ENCODE measurements at regions not wholly inside any gene's neighbourhood (a gene's known extent, or its start where the extent isn't known, plus 50 kb on each side); places are given as distances from the start of the nearest gene placed in this dataset.

DNA sequence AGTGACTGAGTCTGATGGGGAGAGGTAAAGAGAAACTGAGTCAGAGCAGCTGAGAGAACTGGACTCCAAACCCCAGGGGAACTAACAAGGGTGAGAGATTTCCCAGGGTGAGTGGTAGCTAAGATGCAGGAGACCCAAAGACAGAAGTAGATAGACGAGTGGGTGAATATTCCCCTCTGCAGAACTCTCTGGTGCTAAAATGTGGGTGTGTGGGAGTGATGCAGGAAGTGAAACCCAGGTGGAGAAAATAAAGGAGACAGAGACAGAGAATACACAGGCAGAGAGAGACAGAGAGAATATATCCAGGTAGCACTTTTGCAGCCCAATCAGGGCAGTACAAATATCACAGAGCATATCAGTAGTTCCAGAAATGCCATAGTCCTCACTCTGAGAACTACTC is 212.5 kb upstream of the ZIC3 start:
- no peak overlapping the region for H3K4me3 ChIP-seq (ENCODE audit: low read length)

DNA sequence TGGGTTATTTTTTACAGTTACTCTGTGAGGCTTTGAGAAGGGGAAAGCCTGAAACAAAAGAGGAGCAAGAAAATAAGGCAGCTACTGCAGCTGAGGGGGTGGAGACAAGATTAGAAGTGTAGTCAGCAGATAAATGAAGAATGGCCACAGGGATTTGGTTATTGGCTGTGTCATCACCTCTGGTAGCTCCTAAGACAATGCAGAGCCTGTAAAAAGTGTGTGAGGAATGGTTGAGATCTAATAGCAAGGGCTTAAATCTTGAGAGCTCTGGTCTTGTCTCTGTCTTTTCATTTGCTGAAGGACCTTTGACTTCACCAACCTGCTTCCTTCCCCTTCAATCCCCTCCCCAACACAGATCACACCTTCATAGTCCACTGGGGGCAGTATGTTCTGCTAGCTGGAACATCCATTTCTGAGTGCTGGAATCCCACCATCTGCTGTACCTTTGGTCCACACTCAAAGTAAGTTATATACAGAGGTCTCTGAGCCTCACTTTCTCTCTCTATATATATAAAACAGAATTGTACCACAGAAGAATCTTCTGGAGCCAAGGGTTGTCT is 213.7 kb upstream of the ZIC3 start:
- DNase-seq (ENCODE audit: low read depth) = no peak
- no peak overlapping the region for H3K4me3 ChIP-seq (ENCODE audit: low read length)
- TF ChIP-seq, protein P1, sequence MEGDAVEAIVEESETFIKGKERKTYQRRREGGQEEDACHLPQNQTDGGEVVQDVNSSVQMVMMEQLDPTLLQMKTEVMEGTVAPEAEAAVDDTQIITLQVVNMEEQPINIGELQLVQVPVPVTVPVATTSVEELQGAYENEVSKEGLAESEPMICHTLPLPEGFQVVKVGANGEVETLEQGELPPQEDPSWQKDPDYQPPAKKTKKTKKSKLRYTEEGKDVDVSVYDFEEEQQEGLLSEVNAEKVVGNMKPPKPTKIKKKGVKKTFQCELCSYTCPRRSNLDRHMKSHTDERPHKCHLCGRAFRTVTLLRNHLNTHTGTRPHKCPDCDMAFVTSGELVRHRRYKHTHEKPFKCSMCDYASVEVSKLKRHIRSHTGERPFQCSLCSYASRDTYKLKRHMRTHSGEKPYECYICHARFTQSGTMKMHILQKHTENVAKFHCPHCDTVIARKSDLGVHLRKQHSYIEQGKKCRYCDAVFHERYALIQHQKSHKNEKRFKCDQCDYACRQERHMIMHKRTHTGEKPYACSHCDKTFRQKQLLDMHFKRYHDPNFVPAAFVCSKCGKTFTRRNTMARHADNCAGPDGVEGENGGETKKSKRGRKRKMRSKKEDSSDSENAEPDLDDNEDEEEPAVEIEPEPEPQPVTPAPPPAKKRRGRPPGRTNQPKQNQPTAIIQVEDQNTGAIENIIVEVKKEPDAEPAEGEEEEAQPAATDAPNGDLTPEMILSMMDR (conservative IDR thresholded peaks at IDR 0.05; ENCODE audit: low read depth, low read length) = no peak

More for the DNA sequence above, 212.5 kb upstream of the ZIC3 start:
- TF ChIP-seq, protein P1 (conservative IDR thresholded peaks at IDR 0.05; ENCODE audit: low read depth, low read length) = no peak
- no peak for DNase-seq (ENCODE audit: low read depth)

DNA sequence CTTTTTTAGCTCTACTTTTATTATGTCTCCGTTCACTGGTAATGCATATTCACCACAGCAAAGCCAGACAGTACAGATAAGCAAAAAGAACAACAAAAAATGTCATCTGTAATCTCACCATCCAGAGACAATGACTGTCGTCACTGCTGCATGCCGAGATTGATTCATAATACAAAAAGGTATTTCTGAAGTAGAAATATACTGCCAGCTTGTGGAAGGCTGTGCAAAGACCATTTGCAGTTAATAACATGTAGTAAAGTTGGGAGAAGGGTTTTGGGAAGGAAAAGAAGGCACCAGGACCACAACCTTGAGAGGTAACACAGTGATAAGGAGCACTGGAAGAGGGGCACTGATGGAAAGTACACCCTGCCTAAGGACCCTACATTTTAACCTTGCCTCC is 223.0 kb upstream of the ZIC3 start:
- no peak for DNase-seq (ENCODE audit: low read depth)
- no peak overlapping the region for H3K4me3 ChIP-seq (ENCODE audit: low read length)
- TF ChIP-seq, protein P1 (conservative IDR thresholded peaks at IDR 0.05; ENCODE audit: low read depth, low read length) = no peak

DNA sequence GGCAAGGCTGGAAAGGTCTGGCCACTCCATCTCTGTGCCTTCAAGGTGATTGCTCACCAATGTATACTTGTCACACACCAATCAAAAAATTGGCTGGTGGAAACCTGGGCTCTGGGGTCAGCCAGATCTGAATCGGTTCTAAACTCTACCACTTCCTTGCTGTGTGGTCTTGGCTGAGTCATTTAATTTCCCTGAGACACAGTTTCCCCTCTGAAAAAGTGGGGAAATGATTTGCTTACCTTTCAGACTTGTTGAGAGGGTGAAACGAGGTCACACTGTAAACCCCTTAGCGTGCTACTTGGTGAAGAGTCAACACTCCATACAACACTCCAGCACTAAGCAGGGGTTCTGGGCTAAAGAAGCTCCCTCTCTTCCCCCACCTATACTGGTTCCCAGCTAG is 252.3 kb upstream of the ZIC3 start:
- TF ChIP-seq, protein P1 (conservative IDR thresholded peaks at IDR 0.05; ENCODE audit: low read depth, low read length) = no peak
- DNase-seq (ENCODE audit: low read depth) = no peak
- H3K4me3 ChIP-seq (ENCODE audit: low read length) = no peak overlapping the region

DNA sequence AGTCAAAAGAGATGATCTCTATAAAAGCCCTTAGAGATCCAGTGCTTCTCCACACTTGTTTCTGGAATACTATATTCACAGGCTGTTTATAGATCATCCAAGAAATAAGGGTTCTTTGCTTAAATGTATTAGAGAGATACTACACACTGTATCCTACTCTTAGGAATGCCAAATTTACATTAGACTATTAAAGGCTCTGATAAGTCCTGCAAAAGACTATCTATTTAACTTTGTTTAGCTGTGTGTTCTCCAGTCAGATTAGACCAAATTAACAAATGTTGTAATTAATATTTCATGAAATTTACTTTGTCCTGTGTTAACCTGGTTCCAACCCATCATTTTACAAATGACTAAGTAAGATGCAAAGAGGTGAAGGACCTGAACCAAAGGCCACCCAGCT is 260.5 kb upstream of the ZIC3 start:
- DNase-seq (ENCODE audit: low read depth) = no peak
- TF ChIP-seq, protein P1 (conservative IDR thresholded peaks at IDR 0.05; ENCODE audit: low read depth, low read length) = no peak

DNA sequence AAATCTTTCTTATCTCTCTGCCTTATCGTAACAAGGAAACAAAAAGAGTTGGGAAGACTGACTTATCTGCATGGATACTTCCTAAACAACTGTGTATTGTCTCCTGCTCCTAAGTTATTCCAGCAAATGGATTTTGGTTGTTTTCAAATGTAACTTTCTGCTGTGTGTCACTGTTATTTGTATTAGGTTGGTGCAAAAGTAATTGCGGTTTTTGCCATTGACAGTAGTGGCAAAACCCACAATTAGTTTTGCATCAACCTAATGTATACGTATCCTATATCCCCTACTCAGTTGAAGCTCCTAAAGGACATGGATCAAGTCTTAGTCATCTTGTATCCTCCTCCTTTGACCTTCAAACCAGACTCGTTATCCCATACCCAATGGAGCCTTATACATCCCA is 263.4 kb upstream of the GPR101 start:
- TF ChIP-seq, protein P1 (conservative IDR thresholded peaks at IDR 0.05; ENCODE audit: low read depth, low read length) = no peak
- DNase-seq (ENCODE audit: low read depth) = no peak
- H3K4me3 ChIP-seq (ENCODE audit: low read length) = no peak overlapping the region

More for the DNA sequence above, 260.5 kb upstream of the ZIC3 start:
- no peak overlapping the region for H3K4me3 ChIP-seq (ENCODE audit: low read length)

DNA sequence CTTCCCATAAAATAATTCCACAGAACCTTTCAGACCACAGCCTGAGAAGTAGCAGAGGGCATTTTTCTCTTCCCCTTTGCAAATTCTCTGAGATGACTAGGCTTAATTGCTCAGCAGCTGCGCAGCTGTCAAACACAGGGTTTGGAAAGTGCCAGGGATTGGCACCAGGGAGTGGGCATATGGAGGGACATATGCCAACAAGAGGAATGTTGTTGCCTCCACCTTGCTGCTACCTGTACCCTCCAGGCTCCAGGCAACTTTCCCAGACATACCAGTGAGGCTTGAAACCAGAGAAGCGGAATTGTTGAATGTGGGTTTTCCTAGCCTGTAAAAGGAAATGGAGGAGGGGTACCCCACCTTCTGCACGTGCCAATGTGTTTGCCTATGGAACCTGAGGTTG is 256.2 kb upstream of the GPR101 start:
- TF ChIP-seq, protein P1 (conservative IDR thresholded peaks at IDR 0.05; ENCODE audit: low read depth, low read length) = no peak
- no peak overlapping the region for H3K4me3 ChIP-seq (ENCODE audit: low read length)
- no peak for DNase-seq (ENCODE audit: low read depth)
